Stimulated activated CD4-positive, alpha-beta T cell treated with anti-CD3 and anti-CD28 coated beads, Interleukin-4, amount 100 ng/mL, for 1 hour (primary cell): ENCODE measurements at regions not wholly inside any gene's neighbourhood (a gene's known extent, or its start where the extent isn't known, plus 50 kb on each side); places are given as distances from the start of the nearest gene placed in this dataset.

Source experiments
- DNase-seq: peaks from one replicate; pipeline ENCODE4 v3.0.0-alpha.2; 2020

DNA sequence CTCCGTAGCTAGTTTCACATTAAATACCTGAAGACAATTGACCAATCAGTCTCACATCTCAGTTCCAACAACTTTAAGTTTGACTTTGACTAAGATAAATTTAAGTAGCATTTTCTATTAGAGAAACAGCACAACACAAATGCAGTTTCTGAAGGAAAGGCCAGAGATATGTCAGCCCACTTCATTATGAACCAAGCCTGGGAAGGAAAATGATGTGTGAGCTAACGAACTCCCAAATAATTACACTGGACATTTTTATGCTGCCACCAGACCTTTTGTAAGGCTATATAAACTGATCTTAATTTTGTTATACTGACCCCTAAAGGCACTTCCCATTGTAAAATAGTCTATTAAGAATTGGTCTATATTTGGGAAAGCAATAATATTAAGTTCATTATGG, 57.9 kb upstream of the DACH1 start:
- no peak for DNase-seq

DNA sequence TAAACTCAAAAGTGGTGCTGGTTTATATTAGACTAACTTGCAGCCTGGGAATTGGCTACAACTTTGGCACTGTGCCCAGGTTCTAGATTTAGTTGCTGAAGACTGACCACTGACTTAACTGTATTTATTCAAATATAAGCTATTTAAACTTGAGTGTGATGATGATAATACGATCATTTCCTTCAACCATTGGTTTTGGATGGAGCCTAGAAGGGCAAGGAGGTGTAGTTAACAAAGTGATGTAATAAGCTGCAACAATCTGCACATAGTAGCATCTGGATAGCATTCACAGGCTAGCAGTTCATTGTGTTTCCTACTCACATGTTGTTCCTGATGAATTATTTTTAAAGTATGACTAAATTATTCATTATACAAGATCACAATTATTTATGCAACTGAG, 55.2 kb upstream of the DACH1 start:
- no peak for DNase-seq
